A549 (cell line): ENCODE measurements at regions not wholly inside any gene's neighbourhood (a gene's known extent, or its start where the extent isn't known, plus 50 kb on each side); places are given as distances from the start of the nearest gene placed in this dataset.

Experiments used
- CTCF ChIP-seq: fragments of >200 bp; sonication (Bioruptor Twin); formaldehyde crosslinking; IDR thresholded peaks from 3 replicates; pipeline ENCODE4 v1.5.1; 2016
- ESRRA ChIP-seq: fragments of 150-350 bp; IDR thresholded peaks from 2 replicates; pipeline ENCODE4 v1.6.1; 2014; ENCODE audit warnings: mild to moderate bottlenecking, low read length, borderline replicate concordance
- JUNB ChIP-seq: fragments of >200 bp; sonication (Bioruptor Twin); formaldehyde crosslinking; IDR thresholded peaks from 2 replicates; pipeline ENCODE4 v1.6.1; 2016
- MYC ChIP-seq: IDR thresholded peaks from 2 replicates; pipeline ENCODE4 v1.6.1; 2012; ENCODE audit warnings: mild to moderate bottlenecking, inconsistent platforms, low read length, improper control_type of control experiment, borderline replicate concordance
- POLR2A ChIP-seq: IDR thresholded peaks from 2 replicates; pipeline ENCODE4 v1.6.1; 2012; ENCODE audit warnings: mild to moderate bottlenecking, low read length

GRCh38 chr6:4374216-4374615 is 238.8 kb upstream of the ECI2 start:
- no peak for TF ChIP-seq ESRRA
- no peak for TF ChIP-seq POLR2A
- no peak for TF ChIP-seq CTCF
- no peak for TF ChIP-seq MYC
- no peak for TF ChIP-seq JUNB
